SK-N-SH (cell line): ENCODE measurements at regions not wholly inside any gene's neighbourhood (a gene's known extent, or its start where the extent isn't known, plus 50 kb on each side); places are given as distances from the start of the nearest gene placed in this dataset.

Experiments used
- CTCF ChIA-PET: fragments of 300-600, 350-600 bp; formaldehyde crosslinking; extraction: SDS; loops from one replicate; lab custom pipeline; 2021; lab: Yijun Ruan, JAX
- POLR2A ChIA-PET: fragments of 350-600 bp; sonication (Branson Sonifier 250); formaldehyde crosslinking; extraction: SDS; loops from one replicate; lab custom pipeline; 2020; ENCODE audit warnings: antibody characterized with exemption, inconsistent platforms; lab: Yijun Ruan, JAX
- DNase-seq: peaks from one replicate; pipeline ENCODE4 v3.0.0; 2012
- H2AFZ ChIP-seq: fragments of 200-600 bp; sonication (generic); 2 replicates; pipeline ENCODE4 v1.8.1; 2016; ENCODE audit warnings: antibody characterized with exemption, mild to moderate bottlenecking, low read depth
- H3F3A ChIP-seq: fragments of 200-600 bp; sonication (generic); replicated peaks from 2 replicates; pipeline ENCODE3; 2016; ENCODE audit warnings: antibody characterized with exemption, mild to moderate bottlenecking; ENCODE audit not compliant: insufficient read depth
- H3K27ac ChIP-seq, 2 experiments: fragments of 200-500 bp in 1 of 2; fragments of 200-600 bp in 1 of 2; sonication (Bioruptor generic) in 1 of 2; sonication (generic), shearing (Covaris generic) in 1 of 2; 2 replicates each; pipeline versions ENCODE4 v1.5.1 to v1.6.1; 2014 to 2016; ENCODE audit warnings: low read depth in 2 of 2, inconsistent platforms in 1 of 2, low read length in 1 of 2, mild to moderate bottlenecking in 1 of 2, mixed read lengths in 1 of 2
- H3K27me3 ChIP-seq: fragments of 200-600 bp; sonication (generic), shearing (Covaris generic); 2 replicates; pipeline ENCODE4 v1.6.1; 2016; ENCODE audit warnings: mixed run types; ENCODE audit not compliant: insufficient read depth
- H3K36me3 ChIP-seq, 2 experiments: fragments of 200-500 bp in 1 of 2; fragments of 200-600 bp in 1 of 2; sonication (Bioruptor generic) in 1 of 2; sonication (generic) in 1 of 2; replicated peaks in 1 of 2; 2 replicates each; pipeline versions ENCODE3 to v1.5.1; 2014 to 2016; ENCODE audit warnings: low read length in 1 of 2, mild to moderate bottlenecking in 1 of 2; ENCODE audit not compliant: insufficient read depth in 2 of 2, control insufficient read depth in 1 of 2
- H3K4me1 ChIP-seq, 2 experiments: fragments of 200-500 bp in 1 of 2; fragments of 200-600 bp in 1 of 2; sonication (Bioruptor generic) in 1 of 2; sonication (generic), shearing (Covaris generic) in 1 of 2; 2 replicates each; pipeline versions ENCODE4 v1.5.1 to v1.6.1; 2014 to 2016; ENCODE audit warnings: low read depth in 1 of 2, low read length in 1 of 2, mixed run types in 1 of 2; ENCODE audit not compliant: insufficient read depth in 2 of 2, control insufficient read depth in 1 of 2
- H3K4me2 ChIP-seq: fragments of 200-600 bp; sonication (generic), shearing (Covaris generic); 2 replicates; pipeline ENCODE4 v1.6.1; 2017; ENCODE audit warnings: mixed run types
- H3K4me3 ChIP-seq, 2 experiments: fragments of 200-500 bp in 1 of 2; fragments of 200-600 bp in 1 of 2; sonication (Bioruptor generic) in 1 of 2; sonication (generic), shearing (Covaris generic) in 1 of 2; 2 replicates each; pipeline versions ENCODE4 v1.5.1 to v1.8.1; 2014 to 2016; ENCODE audit warnings: low read depth in 2 of 2, inconsistent platforms in 1 of 2, low read length in 1 of 2, mild to moderate bottlenecking in 1 of 2, mixed read lengths in 1 of 2, moderate library complexity in 1 of 2
- H3K79me2 ChIP-seq: fragments of 200-600 bp; sonication (generic); 2 replicates; pipeline ENCODE4 v1.8.1; 2017; ENCODE audit warnings: mild to moderate bottlenecking; ENCODE audit not compliant: insufficient read depth
- H3K9ac ChIP-seq: fragments of 200-600 bp; sonication (generic); 2 replicates; pipeline ENCODE4 v1.6.1; 2017; ENCODE audit warnings: mixed run types
- H3K9me2 ChIP-seq: fragments of 200-600 bp; sonication (generic); 2 replicates; pipeline ENCODE4 v1.6.1; 2017; ENCODE audit warnings: mixed run types
- H3K9me3 ChIP-seq: fragments of 200-600 bp; sonication (generic); 2 replicates; pipeline ENCODE4 v1.6.1; 2017; ENCODE audit warnings: mixed run types, mild to moderate bottlenecking, moderate library complexity
- H4K20me1 ChIP-seq: fragments of 200-600 bp; sonication (generic); 2 replicates; pipeline ENCODE4 v1.6.1; 2017; ENCODE audit warnings: mild to moderate bottlenecking, mixed run types; ENCODE audit not compliant: insufficient read depth
- CHD2 ChIP-seq: fragments of 150-350 bp; IDR thresholded peaks from 2 replicates; pipeline ENCODE4 v1.6.1; 2018; ENCODE audit warnings: low read length; ENCODE audit not compliant: partially characterized antibody
- EZH2phosphoT487 ChIP-seq: fragments of 200-600 bp; sonication (generic); IDR thresholded peaks from 2 replicates; pipeline ENCODE4 v1.6.1; 2017; ENCODE audit warnings: low read depth, mixed run types, mild to moderate bottlenecking, antibody characterized with exemption, moderate library complexity, borderline replicate concordance
- FOSL2 ChIP-seq: IDR thresholded peaks from 2 replicates; pipeline ENCODE4 v1.4.0; 2012; ENCODE audit warnings: low read depth, mild to moderate bottlenecking, moderate library complexity, borderline replicate concordance
- FOXJ3 ChIP-seq: sonication (generic); formaldehyde crosslinking; IDR thresholded peaks from 2 replicates; pipeline ENCODE4 v1.5.1; 2020; ENCODE audit warnings: mild to moderate bottlenecking, missing genetic modification reagents
- FOXM1 ChIP-seq: IDR thresholded peaks from 2 replicates; pipeline ENCODE4 v1.4.0; 2012; ENCODE audit warnings: low read depth, mild to moderate bottlenecking
- GATA2 ChIP-seq: sonication (generic); formaldehyde crosslinking; IDR thresholded peaks from 2 replicates; pipeline ENCODE4 v1.5.0; 2020; ENCODE audit warnings: mild to moderate bottlenecking, missing genetic modification reagents
- NFIC ChIP-seq: IDR thresholded peaks from 2 replicates; pipeline ENCODE4 v1.4.0; 2012; ENCODE audit warnings: borderline replicate concordance
- NRF1 ChIP-seq: IDR thresholded peaks from 2 replicates; pipeline ENCODE4 v1.6.1; 2012; ENCODE audit warnings: low read depth, mild to moderate bottlenecking, low read length
- RCOR1 ChIP-seq: fragments of 150-350 bp; IDR thresholded peaks from 2 replicates; pipeline ENCODE4 v1.6.1; 2017; ENCODE audit warnings: antibody characterized with exemption, low read length
- RFX5 ChIP-seq: IDR thresholded peaks from 2 replicates; pipeline ENCODE4 v1.6.1; 2012; ENCODE audit warnings: mild to moderate bottlenecking, improper control_type of control experiment, low read length
- SIN3A ChIP-seq: IDR thresholded peaks from 2 replicates; pipeline ENCODE4 v1.6.1; 2012; ENCODE audit warnings: low read depth, mild to moderate bottlenecking, low read length, moderate library complexity, borderline replicate concordance
- SMC3 ChIP-seq: IDR thresholded peaks from 2 replicates; pipeline ENCODE4 v1.6.1; 2012; ENCODE audit warnings: low read depth, low read length, improper control_type of control experiment
- TAF1 ChIP-seq: IDR thresholded peaks from 2 replicates; pipeline ENCODE4 v1.6.1; 2012; ENCODE audit warnings: low read depth, mild to moderate bottlenecking, low read length, moderate library complexity, borderline replicate concordance
- TCF12 ChIP-seq: IDR thresholded peaks from 2 replicates; pipeline ENCODE4 v1.4.0; 2012
- TEAD4 ChIP-seq: IDR thresholded peaks from 2 replicates; pipeline ENCODE4 v1.4.0; 2012; ENCODE audit warnings: mild to moderate bottlenecking, borderline replicate concordance; ENCODE audit not compliant: insufficient read depth
- YY1 ChIP-seq: IDR thresholded peaks from 2 replicates; pipeline ENCODE4 v1.4.0; 2012; ENCODE audit warnings: low read depth, mild to moderate bottlenecking
- WGBS: methylation state at CpG from one replicate; pipeline ENCODE4 v1.1.6; 2017; ENCODE audit warnings: low lambda C conversion rate; 5-methylcytosine and 5-hydroxymethylcytosine counted together
- TF ChIP-seq, protein P1 (sequence below): IDR thresholded peaks from 2 replicates; pipeline ENCODE4 v1.4.0; 2012; ENCODE audit warnings: low read depth
- TF ChIP-seq, protein P2 (sequence below): IDR thresholded peaks from 2 replicates; pipeline ENCODE4 v1.4.0; 2012; ENCODE audit warnings: low read depth, borderline replicate concordance
- TF ChIP-seq, protein P3 (sequence below): fragments of 150-350 bp; IDR thresholded peaks from 2 replicates; pipeline ENCODE4 v1.6.1; 2017; ENCODE audit warnings: antibody characterized with exemption, low read length, low read depth, borderline replicate concordance
- TF ChIP-seq, protein P4 (sequence below): IDR thresholded peaks from 2 replicates; pipeline ENCODE4; 2012

DNA sequence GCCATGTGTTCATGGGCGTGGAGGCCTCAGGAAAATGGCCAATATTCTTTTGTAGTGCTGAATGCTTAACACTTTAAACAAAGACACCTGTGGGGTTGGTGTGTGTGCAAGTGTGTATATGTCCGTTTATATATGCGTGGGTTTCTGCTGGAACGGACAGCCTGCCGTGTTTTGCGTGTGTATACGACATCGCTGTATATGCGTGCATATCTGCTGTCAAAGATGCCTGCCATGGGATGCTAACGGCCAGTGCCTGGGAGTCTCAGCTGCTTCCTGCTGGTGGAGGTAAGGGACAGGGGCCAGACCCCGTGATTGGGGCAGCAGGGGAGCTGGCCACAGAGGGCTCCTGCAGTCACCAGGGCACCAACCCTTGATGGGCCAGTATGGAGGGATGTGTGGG lies 216.3 kb upstream of the SHH start:
- Histone ChIP-seq H3K79me2 (no peaks in the 10 kb centered on the region), H3K4me2 (no peak overlapping the region), H3K9ac (no peak overlapping the region), H3K27me3 (peaks cover 80% of the 10 kb centered on the region), H3F3A (no peaks in the 10 kb centered on the region), H3K4me1 (no peaks in the 10 kb centered on the region)
- POLR2A ChIA-PET, result no interaction called here
- CTCF ChIA-PET, result interaction anchor here (0.6 kb wide), 1 partner anchor 269 kb away, joined by 3 read pairs; no protein-coding TSS in a partner anchor
- no peak for TF ChIP-seq YY1
- no peak for TF ChIP-seq TAF1
- TF ChIP-seq, protein P1, sequence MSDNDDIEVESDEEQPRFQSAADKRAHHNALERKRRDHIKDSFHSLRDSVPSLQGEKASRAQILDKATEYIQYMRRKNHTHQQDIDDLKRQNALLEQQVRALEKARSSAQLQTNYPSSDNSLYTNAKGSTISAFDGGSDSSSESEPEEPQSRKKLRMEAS, result no peak
- no peak for TF ChIP-seq TCF12
- TF ChIP-seq CHD2, result no peak
- no peak for TF ChIP-seq RCOR1
- no peak for TF ChIP-seq FOSL2
- TF ChIP-seq, all 33 proteins: peak for 0
- no peak for DNase-seq
- 0 out of 2 replicates have a peak, but pooled peaks cover 6% of the 10 kb centered on the region for H3K9me3 ChIP-seq
- WGBS, result 19% methylated on average over 10 of the region's 11 CpGs
- H3K36me3 ChIP-seq, result no peaks in the 10 kb centered on the region
- H3K9me2 ChIP-seq, result no peaks in the 10 kb centered on the region
- H3K27ac ChIP-seq, result no peak overlapping the region
- no peak overlapping the region for H2AFZ ChIP-seq
- no peak overlapping the region for H3K4me3 ChIP-seq
- H4K20me1 ChIP-seq, result no peaks in the 10 kb centered on the region

DNA sequence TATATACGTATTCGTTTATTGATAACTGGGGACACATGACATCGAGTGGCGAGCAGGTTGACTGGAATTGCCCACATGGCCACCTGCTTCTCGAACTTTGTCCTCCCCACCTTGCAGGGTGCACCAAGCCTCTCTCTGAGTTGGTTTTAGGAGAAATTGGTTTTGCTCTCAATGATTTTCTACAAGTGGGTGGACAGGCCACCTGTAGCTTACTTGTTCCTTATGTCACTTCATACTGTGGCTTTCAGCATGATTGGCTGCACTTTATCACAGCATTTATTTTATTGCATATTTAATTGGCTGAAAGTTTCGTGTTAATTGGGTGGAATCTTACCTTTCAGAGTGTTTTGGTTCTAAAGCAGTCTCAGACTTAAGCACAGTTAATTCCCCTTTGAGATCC lies 215.6 kb upstream of the SHH start:
- Histone ChIP-seq H3K9me2 (no peaks in the 10 kb centered on the region), H3K4me2 (no peak overlapping the region), H3K27ac (no peak overlapping the region), H4K20me1 (no peaks in the 10 kb centered on the region), H3K4me3 (no peak overlapping the region), H2AFZ (no peak overlapping the region), H3K9ac (no peak overlapping the region), H3K4me1 (no peaks in the 10 kb centered on the region), H3K79me2 (no peaks in the 10 kb centered on the region), H3K9me3 (0 out of 2 replicates have a peak, but pooled peaks cover 2% of the 10 kb centered on the region), H3K36me3 (no peaks in the 10 kb centered on the region), H3K27me3 (peaks cover 87% of the 10 kb centered on the region), H3F3A (no peaks in the 10 kb centered on the region)
- ChIA-PET POLR2A (no interaction called here), CTCF (no interaction called here)
- TF ChIP-seq FOXJ3 (CRISPR knock-in tag), result no peak
- TF ChIP-seq, protein P2, sequence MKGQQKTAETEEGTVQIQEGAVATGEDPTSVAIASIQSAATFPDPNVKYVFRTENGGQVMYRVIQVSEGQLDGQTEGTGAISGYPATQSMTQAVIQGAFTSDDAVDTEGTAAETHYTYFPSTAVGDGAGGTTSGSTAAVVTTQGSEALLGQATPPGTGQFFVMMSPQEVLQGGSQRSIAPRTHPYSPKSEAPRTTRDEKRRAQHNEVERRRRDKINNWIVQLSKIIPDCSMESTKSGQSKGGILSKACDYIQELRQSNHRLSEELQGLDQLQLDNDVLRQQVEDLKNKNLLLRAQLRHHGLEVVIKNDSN, result no peak
- TF ChIP-seq TEAD4, result no peak
- TF ChIP-seq TCF12, result no peak
- no peak for TF ChIP-seq NRF1
- no peak for TF ChIP-seq FOXM1
- TF ChIP-seq, protein P3, sequence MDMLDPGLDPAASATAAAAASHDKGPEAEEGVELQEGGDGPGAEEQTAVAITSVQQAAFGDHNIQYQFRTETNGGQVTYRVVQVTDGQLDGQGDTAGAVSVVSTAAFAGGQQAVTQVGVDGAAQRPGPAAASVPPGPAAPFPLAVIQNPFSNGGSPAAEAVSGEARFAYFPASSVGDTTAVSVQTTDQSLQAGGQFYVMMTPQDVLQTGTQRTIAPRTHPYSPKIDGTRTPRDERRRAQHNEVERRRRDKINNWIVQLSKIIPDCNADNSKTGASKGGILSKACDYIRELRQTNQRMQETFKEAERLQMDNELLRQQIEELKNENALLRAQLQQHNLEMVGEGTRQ, result no peak
- TF ChIP-seq CHD2, result no peak
- no peak for TF ChIP-seq GATA2 (CRISPR knock-in tag)
- TF ChIP-seq EZH2phosphoT487, result no peak
- no peak for TF ChIP-seq RFX5
- no peak for TF ChIP-seq SMC3
- TF ChIP-seq SIN3A, result no peak
- TF ChIP-seq NFIC, result no peak
- TF ChIP-seq, protein P4, sequence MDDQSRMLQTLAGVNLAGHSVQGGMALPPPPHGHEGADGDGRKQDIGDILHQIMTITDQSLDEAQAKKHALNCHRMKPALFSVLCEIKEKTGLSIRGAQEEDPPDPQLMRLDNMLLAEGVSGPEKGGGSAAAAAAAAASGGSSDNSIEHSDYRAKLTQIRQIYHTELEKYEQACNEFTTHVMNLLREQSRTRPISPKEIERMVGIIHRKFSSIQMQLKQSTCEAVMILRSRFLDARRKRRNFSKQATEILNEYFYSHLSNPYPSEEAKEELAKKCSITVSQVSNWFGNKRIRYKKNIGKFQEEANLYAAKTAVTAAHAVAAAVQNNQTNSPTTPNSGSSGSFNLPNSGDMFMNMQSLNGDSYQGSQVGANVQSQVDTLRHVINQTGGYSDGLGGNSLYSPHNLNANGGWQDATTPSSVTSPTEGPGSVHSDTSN, result no peak
- no peak for DNase-seq
- 14% methylated on average over 6 of the region's 6 CpGs for WGBS
